ENCODE measurements at regions not wholly inside any gene's neighbourhood (a gene's known extent, or its start where the extent isn't known, plus 50 kb on each side); places are given as distances from the start of the nearest gene placed in this dataset.

- intact Hi-C loops (cut with micrococcal nuclease; ENCODE audit: unreplicated experiment) (no loop called here), in situ Hi-C loops (cut with HindIII; ENCODE audit: low pct_unique_long_range_greater_than_20kb, low sequenced_read_pairs) (no loop called here)
- ChIA-PET CTCF (no interaction called here), POLR2A (no interaction called here)
- Histone ChIP-seq H3K4me3 (ENCODE audit: low read depth in 2 of 2, low read length in 2 of 2) (no peak overlapping the region), H3K36me3 (ENCODE audit: control insufficient read depth, insufficient read depth, low read length) (no peaks in the 10 kb centered on the region), H3K4me1 (ENCODE audit: control insufficient read depth, insufficient read depth, low read length) (no peaks in the 10 kb centered on the region), H3K9me3 (ENCODE audit: control insufficient read depth, insufficient read depth, low read depth, low read length) (no peaks in the 10 kb centered on the region), H3K27ac (ENCODE audit: low read length) (no peak overlapping the region), H3K27me3 (ENCODE audit: control insufficient read depth, insufficient read depth, low read length) (no peaks in the 10 kb centered on the region)
- BruUV-seq (replicated peaks): no TSS peak
- TF ChIP-seq POLR2AphosphoS5 (IDR thresholded peaks at IDR 0.05; ENCODE audit: low read depth, low read length) (no peak), TCF7L2 (IDR thresholded peaks at IDR 0.05; ENCODE audit: low read depth, low read length) (no peak), SIN3A (IDR thresholded peaks at IDR 0.05; ENCODE audit: borderline replicate concordance, insufficient read depth, low read depth, low read length) (no peak), REST (IDR thresholded peaks at IDR 0.05; ENCODE audit: insufficient read depth in 1 of 2, low read depth in 2 of 2, low read length in 1 of 2) (no peak), CTCF (IDR thresholded peaks at IDR 0.05) (no peak)
- DNase-seq (ENCODE audit: low read depth, low spot score) (no peak), ATAC-seq (no peak)
These were observed 143.8 kb downstream of the KDM5D start for GRCh38 chrY:19600711-19601110.

- ATAC-seq (no peak), DNase-seq (ENCODE audit: low read depth, low spot score) (no peak)
- no peak overlapping the region for H3K4me3 ChIP-seq (ENCODE audit: low read depth in 2 of 2, low read length in 2 of 2)
- intact Hi-C loops (cut with micrococcal nuclease; ENCODE audit: unreplicated experiment) (no loop called here), in situ Hi-C loops (cut with HindIII; ENCODE audit: low pct_unique_long_range_greater_than_20kb, low sequenced_read_pairs) (no loop called here)
- TF ChIP-seq CTCF (IDR thresholded peaks at IDR 0.05): no peak
- TF ChIP-seq POLR2AphosphoS5 (IDR thresholded peaks at IDR 0.05; ENCODE audit: low read depth, low read length): no peak
- ChIA-PET CTCF (no interaction called here), POLR2A (no interaction called here)
- H3K36me3 ChIP-seq (ENCODE audit: control insufficient read depth, insufficient read depth, low read length): no peaks in the 10 kb centered on the region
- no peak overlapping the region for H3K27ac ChIP-seq (ENCODE audit: low read length)
- H3K4me1 ChIP-seq (ENCODE audit: control insufficient read depth, insufficient read depth, low read length): no peaks in the 10 kb centered on the region
- no peaks in the 10 kb centered on the region for H3K9me3 ChIP-seq (ENCODE audit: control insufficient read depth, insufficient read depth, low read depth, low read length)
- H3K27me3 ChIP-seq (ENCODE audit: control insufficient read depth, insufficient read depth, low read length): no peaks in the 10 kb centered on the region
- no TSS peak for BruUV-seq (replicated peaks)
These were observed 154.3 kb downstream of the KDM5D start for GRCh38 chrY:19590235-19590634.

GRCh38 chrY:19589664-19590063 lies 154.9 kb downstream of the KDM5D start:
- Histone ChIP-seq H3K4me3 (ENCODE audit: low read depth in 2 of 2, low read length in 2 of 2) (no peak overlapping the region), H3K36me3 (ENCODE audit: control insufficient read depth, insufficient read depth, low read length) (no peaks in the 10 kb centered on the region), H3K4me1 (ENCODE audit: control insufficient read depth, insufficient read depth, low read length) (no peaks in the 10 kb centered on the region), H3K27me3 (ENCODE audit: control insufficient read depth, insufficient read depth, low read length) (no peaks in the 10 kb centered on the region), H3K27ac (ENCODE audit: low read length) (no peak overlapping the region), H3K9me3 (ENCODE audit: control insufficient read depth, insufficient read depth, low read depth, low read length) (no peaks in the 10 kb centered on the region)
- ATAC-seq (no peak), DNase-seq (ENCODE audit: low read depth, low spot score) (no peak)
- in situ Hi-C loops (cut with HindIII; ENCODE audit: low pct_unique_long_range_greater_than_20kb, low sequenced_read_pairs): no loop called here
- ChIA-PET CTCF (no interaction called here), POLR2A (no interaction called here)
- intact Hi-C loops (cut with micrococcal nuclease; ENCODE audit: unreplicated experiment): no loop called here
- TF ChIP-seq REST (IDR thresholded peaks at IDR 0.05; ENCODE audit: insufficient read depth in 1 of 2, low read depth in 2 of 2, low read length in 1 of 2) (no peak), POLR2AphosphoS5 (IDR thresholded peaks at IDR 0.05; ENCODE audit: low read depth, low read length) (no peak), SIN3A (IDR thresholded peaks at IDR 0.05; ENCODE audit: borderline replicate concordance, insufficient read depth, low read depth, low read length) (no peak), CTCF (IDR thresholded peaks at IDR 0.05) (no peak), TCF7L2 (IDR thresholded peaks at IDR 0.05; ENCODE audit: low read depth, low read length) (no peak)
- BruUV-seq (replicated peaks): no TSS peak
